ENCODE measurements at regions not wholly inside any gene's neighbourhood (a gene's known extent, or its start where the extent isn't known, plus 50 kb on each side); places are given as distances from the start of the nearest gene placed in this dataset.

GRCh38 chr2:117273009-117273671 is 541.4 kb upstream of the DDX18 start:
- TF ChIP-seq POLR2A (IDR thresholded peaks at IDR 0.05) (no peak), CTCF (IDR thresholded peaks at IDR 0.05) (no peak), POLR2AphosphoS5 (IDR thresholded peaks at IDR 0.05) (no peak)
